GM19455 (cell line): ENCODE measurements at regions not wholly inside any gene's neighbourhood (a gene's known extent, or its start where the extent isn't known, plus 50 kb on each side); places are given as distances from the start of the nearest gene placed in this dataset.
A peak's percentile ranks its signal among the peaks of the same experiment; 100 is the strongest.
"Not testable (repeated sequence)": the region's sequence is repeated elsewhere in the genome, so short reads cannot be mapped to it uniquely, and the experiment has no call there.

Experiments
- ATAC-seq: cut with Tn5 transposase; IDR thresholded peaks from one replicate; pipeline ENCODE4 v1.9.1; 2021; ENCODE audit not compliant: unreplicated experiment

DNA sequence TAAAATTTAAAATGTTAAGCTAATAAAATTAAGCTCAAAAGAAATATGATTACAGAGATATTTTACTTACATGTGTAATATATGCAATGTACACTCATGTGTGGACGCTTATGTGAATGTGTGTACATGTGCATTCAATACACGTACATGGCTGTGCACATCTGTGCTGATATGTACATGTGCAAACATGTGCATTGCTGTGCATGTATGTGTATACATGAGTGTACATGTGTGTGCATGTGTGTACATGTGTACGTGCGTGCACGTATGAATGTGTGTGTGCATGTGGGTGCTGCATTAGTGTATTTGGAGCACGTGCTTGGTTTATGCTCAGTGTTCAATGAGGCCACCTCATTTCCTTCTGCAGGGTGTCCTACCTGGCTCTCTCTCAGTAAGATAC lies 88.2 kb upstream of the TMEM18 start:
- no peak for ATAC-seq

- ATAC-seq = no peak
Observed at GRCh38 chr2:763766-764525, 86.7 kb upstream of the TMEM18 start.

DNA sequence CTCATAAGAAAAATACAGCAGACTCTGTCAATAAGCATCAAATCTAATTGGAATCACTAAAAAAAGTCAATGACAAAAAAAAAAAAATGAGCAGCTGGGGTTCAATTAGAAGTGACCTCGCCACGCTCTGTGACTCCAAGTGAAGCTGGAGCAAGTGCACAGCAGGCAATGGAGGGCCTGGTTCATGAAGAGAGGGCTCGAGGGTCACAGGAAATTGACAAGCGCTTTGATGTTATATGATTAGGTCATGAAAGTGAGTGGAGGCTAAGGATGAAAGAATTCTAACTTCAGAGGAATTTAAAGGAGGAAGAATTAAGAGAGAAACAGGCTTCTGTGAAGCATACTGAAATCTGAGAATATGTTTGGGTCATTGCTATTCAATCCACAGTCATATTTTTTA lies 85.4 kb upstream of the TMEM18 start:
- no peak for ATAC-seq

DNA sequence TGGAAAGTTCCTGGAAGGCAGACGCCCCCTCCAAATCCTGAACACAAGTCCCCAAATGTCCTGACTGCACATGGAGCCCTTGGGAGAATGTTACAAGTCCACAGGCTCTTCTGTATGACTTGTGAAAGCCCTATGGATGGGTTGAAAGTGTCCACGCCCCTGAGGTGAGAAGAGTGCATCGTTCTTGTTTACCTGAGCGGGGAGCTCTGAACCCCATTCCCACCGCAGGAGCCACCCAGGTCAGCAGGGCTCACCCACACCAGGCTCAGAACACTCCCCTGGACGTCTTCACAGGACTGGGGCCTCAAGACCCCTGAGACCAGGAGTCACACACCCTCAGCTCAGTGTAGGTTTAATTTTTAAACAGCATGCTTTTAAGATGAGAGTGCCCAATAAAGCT lies 84.2 kb upstream of the TMEM18 start:
- ATAC-seq = no peak

DNA sequence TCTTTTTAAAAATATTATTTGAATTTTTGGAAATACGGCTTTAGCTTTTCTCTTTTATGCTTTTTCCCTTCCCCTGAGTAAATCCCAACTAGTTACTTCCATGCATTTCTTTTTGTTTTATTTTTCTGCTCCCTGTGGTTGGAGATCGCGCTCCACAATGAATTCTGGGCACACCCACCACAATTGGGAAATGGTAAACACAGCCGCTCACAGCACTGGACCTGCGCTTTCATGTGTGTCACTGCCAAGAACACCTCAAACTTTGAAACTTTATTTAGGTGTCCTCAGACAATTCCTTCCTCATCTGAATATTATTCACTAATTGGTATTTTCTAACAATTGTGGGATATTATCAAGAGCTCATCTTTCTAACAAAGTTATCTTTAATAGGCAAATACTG lies 82.8 kb upstream of the TMEM18 start:
- no peak for ATAC-seq

DNA sequence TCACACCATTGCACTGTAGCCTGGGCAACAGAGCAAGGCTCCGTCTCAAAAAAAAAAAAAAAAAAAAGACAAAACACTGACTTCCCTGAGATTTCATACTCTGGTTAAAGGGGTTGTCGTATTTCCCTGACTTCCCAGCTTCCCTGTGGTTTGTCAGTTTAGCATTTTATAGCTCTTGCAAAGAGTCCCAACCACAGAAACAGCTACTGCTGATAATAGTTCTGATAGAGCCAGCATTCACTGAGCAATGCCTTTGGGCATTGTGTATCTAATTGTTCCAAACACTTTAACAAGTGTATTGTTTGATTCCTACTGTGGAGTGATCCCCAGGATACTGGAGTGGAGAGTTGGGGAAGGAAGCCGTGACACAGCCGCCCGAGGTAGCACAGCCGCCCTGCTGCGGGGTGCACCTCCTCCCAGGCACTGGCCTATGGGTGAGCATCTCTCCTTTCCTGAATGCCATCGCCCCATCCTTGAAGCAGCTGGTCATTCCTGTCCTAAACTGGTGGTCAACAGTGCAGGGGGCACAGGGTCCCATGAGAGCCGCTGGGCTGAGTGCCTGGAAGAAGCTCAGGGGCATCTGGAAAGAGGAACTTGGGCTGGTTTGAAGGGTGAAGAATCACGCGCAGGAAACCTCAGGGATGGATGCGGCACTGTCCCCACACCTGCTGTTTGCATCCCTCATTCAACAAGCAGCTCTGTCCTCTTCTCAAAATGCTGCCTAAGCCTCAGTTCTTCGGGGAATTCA lies 81.0 kb upstream of the TMEM18 start:
- no peak for ATAC-seq

DNA sequence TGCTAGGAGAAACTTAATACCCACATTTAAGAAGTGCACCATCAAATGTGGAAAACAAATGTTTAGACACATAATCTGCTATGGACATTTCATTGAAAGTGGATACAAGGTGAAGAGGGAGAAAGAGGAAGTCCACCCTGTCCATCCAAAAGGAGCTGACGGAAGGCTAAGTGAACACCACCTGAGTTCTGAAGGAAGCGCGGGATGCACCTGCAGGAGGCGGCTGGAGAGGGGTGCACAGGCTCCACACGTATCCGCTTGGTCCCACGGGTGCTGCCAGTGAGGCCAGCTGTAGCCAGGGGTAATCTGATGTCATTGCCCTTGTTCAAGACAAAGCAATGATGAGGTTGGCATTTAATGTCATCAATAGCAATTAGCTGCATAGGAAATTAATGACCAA lies 75.9 kb upstream of the TMEM18 start:
- no peak for ATAC-seq

GRCh38 chr2:751474-751873 lies 74.3 kb upstream of the TMEM18 start:
- ATAC-seq = no peak

GRCh38 chr2:750628-751027 lies 73.4 kb upstream of the TMEM18 start:
- no peak for ATAC-seq

DNA sequence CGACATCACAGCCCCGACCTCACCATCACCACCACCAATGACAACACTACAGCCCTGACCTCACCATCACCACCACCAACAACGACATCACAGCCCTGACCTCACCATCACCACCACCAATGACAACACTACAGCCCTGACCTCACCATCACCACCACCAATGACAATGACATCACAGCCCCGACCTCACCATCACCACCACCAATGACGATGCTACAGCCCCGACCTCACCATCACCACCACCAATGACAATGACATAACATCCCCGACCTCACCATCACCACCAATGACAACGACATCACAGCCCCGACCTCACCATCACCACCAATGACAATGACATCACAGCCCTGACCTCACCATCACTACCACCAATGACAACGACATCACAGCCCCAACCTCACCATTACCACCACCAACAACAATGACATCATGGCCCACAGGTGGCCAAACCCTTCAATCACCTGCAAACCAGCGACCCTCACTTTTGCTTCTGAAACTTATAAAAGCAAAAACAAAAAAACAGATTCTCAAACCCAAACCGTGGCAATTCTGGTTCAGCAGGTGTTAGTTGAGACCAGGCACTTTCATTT lies 70.7 kb upstream of the TMEM18 start:
- no peak for ATAC-seq

DNA sequence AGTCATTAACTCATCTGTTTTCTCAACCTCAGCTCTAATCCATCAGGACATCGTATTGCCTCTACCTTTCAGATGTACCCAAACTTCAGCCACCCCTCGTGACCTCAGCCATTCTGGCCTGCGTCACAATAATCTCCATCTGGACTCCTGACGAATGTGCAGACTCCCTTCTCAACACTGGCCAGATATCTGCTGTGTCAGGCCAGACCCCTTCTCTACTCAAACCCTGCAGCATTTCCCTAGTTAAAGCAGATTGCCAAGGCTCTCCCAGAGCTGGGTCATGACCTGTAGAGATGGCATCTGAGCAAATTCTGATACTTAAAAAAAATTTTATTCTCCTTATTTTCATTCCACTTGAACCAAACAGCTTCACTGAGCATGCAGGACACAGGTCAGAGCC lies 69.5 kb upstream of the TMEM18 start:
- no peak for ATAC-seq

DNA sequence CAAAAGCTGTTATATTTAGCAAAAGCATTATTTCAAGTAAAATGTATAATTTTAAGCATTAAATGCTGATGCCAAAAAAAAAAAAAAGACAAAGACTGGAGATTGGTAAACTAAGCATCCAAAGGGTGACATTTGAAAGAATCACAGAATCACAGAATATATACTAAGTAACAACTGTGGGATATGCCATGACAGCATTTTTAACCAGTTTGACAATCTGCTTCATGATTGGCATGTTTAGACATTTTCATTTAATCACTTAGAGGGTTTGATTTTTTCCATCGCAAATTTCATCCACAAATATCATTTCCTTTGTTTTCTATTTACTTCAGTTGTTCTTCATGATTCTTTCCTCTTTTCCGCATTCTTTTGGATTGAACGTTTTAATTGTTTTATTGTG lies 66.9 kb upstream of the TMEM18 start:
- no peak for ATAC-seq

DNA sequence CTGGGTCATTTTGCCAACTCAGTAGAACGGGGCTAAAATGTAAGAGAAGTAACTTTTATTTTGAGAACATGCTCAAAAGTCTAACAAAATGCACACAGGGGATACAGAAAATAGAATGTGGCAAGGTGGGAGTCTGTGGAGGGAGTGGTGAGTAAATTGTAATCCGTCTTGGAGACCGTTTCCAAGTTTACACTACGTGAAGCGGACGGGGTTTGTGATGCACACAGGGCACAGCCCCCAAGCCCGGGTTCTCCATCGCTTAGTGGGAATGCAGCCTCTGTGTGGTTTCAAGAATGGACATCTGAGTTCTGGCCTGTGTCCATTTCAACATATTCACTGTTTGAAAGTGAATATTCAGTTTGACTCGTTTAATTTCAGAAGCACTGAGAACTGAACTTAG lies 65.0 kb upstream of the TMEM18 start:
- ATAC-seq = no peak

DNA sequence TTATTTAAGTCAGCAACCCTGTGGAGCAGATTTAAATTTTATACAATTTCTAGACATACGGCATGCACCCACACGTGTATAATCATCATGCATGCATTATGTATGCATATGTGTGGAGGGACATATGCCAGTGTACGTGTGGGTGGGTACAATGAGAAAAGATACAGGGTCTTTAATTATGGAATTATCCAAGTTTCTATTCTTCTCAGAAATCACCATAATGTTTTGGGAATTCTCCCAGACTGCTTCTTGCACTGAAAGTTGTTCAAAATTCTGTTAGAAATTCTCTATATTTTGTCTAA lies 63.9 kb upstream of the TMEM18 start:
- ATAC-seq = no peak

DNA sequence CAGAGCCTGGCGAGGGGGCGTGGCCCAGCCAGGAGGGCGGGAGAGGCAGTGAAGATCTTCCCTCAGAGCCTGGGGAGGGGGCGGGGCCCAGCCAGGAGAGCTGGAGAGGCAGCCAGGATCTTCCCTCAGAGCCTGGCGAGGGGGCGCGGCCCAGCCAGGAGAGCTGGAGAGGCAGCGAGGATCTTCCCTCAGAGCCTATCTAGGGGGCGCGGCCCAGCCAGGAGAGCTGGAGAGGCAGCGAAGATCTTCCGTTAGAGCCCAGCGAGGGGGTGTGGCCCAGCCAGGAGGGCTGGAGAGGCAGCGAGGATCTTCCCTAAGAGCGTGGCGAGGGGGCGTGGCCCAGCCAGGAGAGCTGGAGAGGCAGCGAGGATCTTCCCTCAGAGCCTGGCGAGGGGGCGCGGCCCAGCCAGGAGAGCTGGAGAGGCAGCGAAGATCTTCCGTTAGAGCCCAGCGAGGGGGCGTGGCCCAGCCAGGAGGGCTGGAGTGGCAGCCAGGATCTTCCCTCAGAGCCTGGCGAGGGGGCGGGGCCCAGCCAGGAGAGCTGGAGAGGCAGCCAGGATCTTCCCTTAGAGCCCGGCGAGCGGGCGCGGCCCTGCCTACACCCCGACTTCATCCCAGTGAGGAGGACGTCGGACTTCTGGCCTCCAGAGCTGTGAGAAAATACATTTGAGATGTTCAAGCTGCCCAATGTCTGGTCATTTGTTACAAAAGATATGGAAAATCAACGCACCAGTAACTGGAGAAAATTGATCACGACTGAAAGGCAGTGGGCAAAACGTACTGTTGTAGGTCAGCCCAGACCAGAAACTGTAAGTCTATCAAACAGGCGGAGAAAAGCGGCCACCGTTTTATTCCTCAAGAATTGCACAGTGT lies 63.4 kb upstream of the TMEM18 start:
- not testable (repeated sequence) for ATAC-seq

DNA sequence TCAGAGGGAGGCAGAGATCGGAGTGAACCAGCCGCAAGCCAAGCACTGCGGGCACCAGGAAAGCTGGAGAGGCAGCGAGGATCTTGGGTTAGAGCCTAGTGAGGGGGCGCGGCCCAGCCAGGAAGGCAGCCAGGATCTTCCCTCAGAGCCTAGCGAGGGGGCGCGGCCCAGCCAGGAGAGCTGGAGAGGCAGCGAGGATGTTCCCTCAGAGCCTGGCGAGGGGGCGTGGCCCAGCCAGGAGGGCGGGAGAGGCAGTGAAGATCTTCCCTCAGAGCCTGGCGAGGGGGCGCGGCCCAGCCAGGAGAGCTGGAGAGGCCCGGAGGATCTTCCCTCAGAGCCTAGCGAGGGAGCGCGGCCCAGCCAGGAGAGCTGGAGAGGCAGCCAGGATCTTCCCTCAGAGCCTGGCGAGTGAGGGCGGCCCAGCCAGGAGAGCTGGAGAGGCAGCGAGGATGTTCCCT lies 62.7 kb upstream of the TMEM18 start:
- ATAC-seq = not testable (repeated sequence)

- no peak for ATAC-seq
Observed at GRCh38 chr2:736939-737338, 59.7 kb upstream of the TMEM18 start.

DNA sequence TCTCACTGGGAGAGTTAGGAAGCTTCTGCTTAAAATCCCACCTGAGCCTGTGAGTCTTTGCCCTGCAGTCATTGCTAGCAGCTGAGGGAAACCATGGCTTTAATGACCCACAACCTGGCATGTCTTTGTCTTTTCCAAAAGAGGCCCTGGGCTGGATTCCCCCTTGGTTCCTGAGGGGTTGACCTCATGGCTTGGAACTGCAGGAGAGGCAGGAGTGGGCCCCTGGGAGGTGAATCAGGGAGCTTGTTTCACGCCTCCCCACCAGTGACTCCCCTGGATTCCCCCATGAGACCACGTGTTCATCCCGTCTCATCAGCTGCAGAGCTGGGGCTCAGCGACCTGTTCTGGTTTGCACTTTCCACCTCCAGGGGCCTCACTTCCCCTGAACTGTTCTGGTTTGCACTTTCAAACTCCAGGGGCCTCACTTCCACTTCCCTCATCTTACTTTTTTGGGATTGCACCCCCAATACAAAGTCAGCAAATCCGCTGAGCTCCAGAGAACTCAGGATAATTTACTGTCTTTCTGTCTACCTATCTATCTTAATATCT lies 58.5 kb upstream of the TMEM18 start:
- peak; percentile 62 for ATAC-seq

- ATAC-seq = no peak
Observed at GRCh38 chr2:734496-734895, 57.3 kb upstream of the TMEM18 start.

DNA sequence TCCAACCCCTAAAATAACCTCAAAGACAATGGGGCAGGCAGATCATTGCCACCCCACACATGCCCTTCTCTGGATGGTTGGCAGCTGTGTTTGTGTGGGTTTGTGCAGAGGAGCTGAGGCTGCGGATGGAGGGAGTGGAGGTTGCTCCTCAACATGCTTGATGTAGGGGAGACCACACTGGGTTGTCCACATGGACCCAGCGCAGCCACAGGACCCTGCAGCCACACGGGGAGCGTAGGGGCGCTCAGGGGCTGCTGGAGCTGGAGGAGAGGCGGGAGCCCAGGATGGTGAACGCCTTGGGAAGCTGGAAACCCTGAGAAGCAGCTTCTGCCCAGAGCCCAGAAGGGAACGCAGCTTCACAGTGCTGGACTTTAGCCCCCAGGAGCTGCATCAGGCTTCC lies 56.3 kb upstream of the TMEM18 start:
- ATAC-seq = no peak

DNA sequence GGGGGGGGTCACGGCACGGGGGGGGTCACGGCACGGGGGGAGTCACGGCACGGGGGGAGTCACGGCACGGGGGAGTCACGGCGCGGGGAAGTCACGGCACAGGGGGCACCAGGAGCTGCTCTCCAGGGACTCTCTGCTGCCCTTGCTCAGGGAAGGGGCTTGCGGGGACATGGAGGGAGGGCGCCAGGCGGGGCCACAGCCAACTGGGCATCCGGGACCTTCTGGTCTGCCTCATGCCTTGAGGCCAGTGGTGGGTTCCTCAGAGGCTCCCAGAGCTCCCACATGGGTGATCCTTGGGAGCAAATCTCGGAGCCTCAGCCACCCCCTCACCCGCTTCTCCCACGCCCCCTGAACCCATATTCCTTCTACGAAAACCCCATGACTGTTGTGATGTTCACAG lies 55.8 kb upstream of the TMEM18 start:
- no peak for ATAC-seq
